Esophagus squamous epithelium (tissue), 5 donors: ENCODE measurements at regions not wholly inside any gene's neighbourhood (a gene's known extent, or its start where the extent isn't known, plus 50 kb on each side); places are given as distances from the start of the nearest gene placed in this dataset.
"Not testable (repeated sequence)": the region's sequence is repeated elsewhere in the genome, so short reads cannot be mapped to it uniquely, and the experiment has no call there.

Experiments used
- DNase-seq: peaks from one replicate; lab custom pipeline; 2025; lab: John Stamatoyannopoulos, UW
- H3K27ac ChIP-seq, 4 donors: fragments of 200-600 bp; sonication (generic); one replicate each; pipeline ENCODE4 v1.5.1; 2016 to 2019; ENCODE audit warnings: mild to moderate bottlenecking in 1 of 4
- H3K27me3 ChIP-seq, 4 donors: fragments of 200-600 bp; sonication (generic); 1 replicate in 3 of 4; 2 replicates in 1 of 4; pipeline versions ENCODE4 v1.5.1 to v1.6.0; 2017 to 2021; ENCODE audit warnings: antibody characterized with exemption in 1 of 4
- H3K36me3 ChIP-seq, 3 donors: fragments of 200-600 bp; sonication (generic); one replicate each; pipeline ENCODE4 v1.5.1; 2016 to 2019
- H3K4me1 ChIP-seq, 3 donors: fragments of 200-600 bp; sonication (generic); one replicate each; pipeline ENCODE4 v1.5.1; 2017 to 2019
- H3K4me3 ChIP-seq, 4 donors: fragments of 200-600 bp; sonication (generic); 1 replicate in 3 of 4; 2 replicates in 1 of 4; pipeline ENCODE4 v1.5.1; 2016 to 2019; ENCODE audit warnings: mild to moderate bottlenecking in 2 of 4, moderate library complexity in 1 of 4
- H3K9me3 ChIP-seq, 3 donors: fragments of 200-600 bp; sonication (generic); one replicate each; pipeline ENCODE4 v1.5.1; 2016 to 2019
- CTCF ChIP-seq, 6 experiments: fragments of 450-650 bp in 4 of 6; fragments of 200-600 bp in 2 of 6; sonication (generic) in 2 of 6; IDR thresholded peaks; one replicate each; pipeline ENCODE4 v1.5.1; 2016 to 2019; ENCODE audit warnings: antibody characterized with exemption in 6 of 6, mild to moderate bottlenecking in 4 of 6, moderate library complexity in 4 of 6
- POLR2A ChIP-seq, 4 donors: fragments of 450-650 bp; IDR thresholded peaks; one replicate each; pipeline ENCODE4 v1.6.1; 2017; ENCODE audit warnings: antibody characterized with exemption in 4 of 4, mild to moderate bottlenecking in 4 of 4, moderate library complexity in 3 of 4
- WGBS, 2 donors: methylation state at CpG; one replicate each; pipeline ENCODE4 v1.1.5; 2018; 5-methylcytosine and 5-hydroxymethylcytosine counted together
- intact Hi-C: fragments of 100-400 bp; cut with DNase I; formaldehyde crosslinking; loops from one replicate; pipeline ENCODE4 v1.15.0; 2022
- donor health status: DM: yes; HTN: yes; CAD: no.

GRCh38 chr2:21890041-21890440 lies 766.3 kb downstream of the TDRD15 start:
- H3K9me3 ChIP-seq, result no peaks in the 10 kb centered on the region
- 50 to 51% methylated on average over 7 of the region's 7 CpGs for WGBS, 2 donors
- H3K4me1 ChIP-seq, result no peaks in the 10 kb centered on the region
- TF ChIP-seq CTCF (IDR thresholded peaks at IDR 0.05) (no peak), POLR2A (IDR thresholded peaks at IDR 0.05) (no peak)
- no peaks in the 10 kb centered on the region for H3K36me3 ChIP-seq
- H3K27me3 ChIP-seq, result no peaks in the 10 kb centered on the region
- H3K27ac ChIP-seq, result no peak overlapping the region
- DNase-seq, result no peak
- H3K4me3 ChIP-seq, result no peak overlapping the region
- intact Hi-C loops, result no loop called here

- WGBS, 2 donors, result 72 to 79% methylated on average over 6 of the region's 6 CpGs
- Histone ChIP-seq H3K27ac (no peak overlapping the region), H3K4me1 (no peaks in the 10 kb centered on the region), H3K4me3 (no peak overlapping the region), H3K27me3 (no peaks in the 10 kb centered on the region), H3K9me3 (no peaks in the 10 kb centered on the region), H3K36me3 (no peaks in the 10 kb centered on the region)
- DNase-seq, result no peak
- intact Hi-C loops, result no loop called here
- no peak for TF ChIP-seq POLR2A (IDR thresholded peaks at IDR 0.05)
- no peak for TF ChIP-seq CTCF (IDR thresholded peaks at IDR 0.05)
These were observed 766.9 kb downstream of the TDRD15 start for GRCh38 chr2:21890716-21891115.

DNA sequence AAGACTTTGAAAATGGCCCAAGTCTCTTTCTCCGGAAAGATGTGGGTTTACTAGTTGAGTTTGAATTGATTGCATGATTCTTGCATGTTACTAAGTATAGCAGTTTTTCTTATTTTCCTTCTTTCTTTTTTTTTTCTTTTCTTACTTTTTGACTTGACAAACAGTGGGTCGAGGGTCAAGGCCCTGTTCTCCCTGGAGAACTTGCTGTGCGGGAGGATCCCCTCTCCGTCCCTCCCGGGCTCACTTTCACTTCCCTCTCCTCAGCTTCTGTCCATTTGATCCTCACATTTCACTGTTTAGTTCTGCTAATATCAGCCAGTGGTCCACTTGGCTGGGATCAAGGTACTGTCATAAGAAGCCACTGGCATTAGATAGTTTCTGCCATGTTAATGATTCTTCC lies 767.4 kb downstream of the TDRD15 start:
- WGBS, 2 donors, result 54 to 58% methylated on average over 5 of the region's 5 CpGs
- DNase-seq, result no peak
- H3K27ac ChIP-seq, result no peak overlapping the region
- TF ChIP-seq POLR2A (IDR thresholded peaks at IDR 0.05), result no peak
- TF ChIP-seq CTCF (IDR thresholded peaks at IDR 0.05), result no peak
- H3K36me3 ChIP-seq, result no peaks in the 10 kb centered on the region
- no peaks in the 10 kb centered on the region for H3K9me3 ChIP-seq
- H3K4me1 ChIP-seq, result no peaks in the 10 kb centered on the region
- H3K4me3 ChIP-seq, result no peak overlapping the region
- H3K27me3 ChIP-seq, result no peaks in the 10 kb centered on the region
- intact Hi-C loops, result no loop called here

DNA sequence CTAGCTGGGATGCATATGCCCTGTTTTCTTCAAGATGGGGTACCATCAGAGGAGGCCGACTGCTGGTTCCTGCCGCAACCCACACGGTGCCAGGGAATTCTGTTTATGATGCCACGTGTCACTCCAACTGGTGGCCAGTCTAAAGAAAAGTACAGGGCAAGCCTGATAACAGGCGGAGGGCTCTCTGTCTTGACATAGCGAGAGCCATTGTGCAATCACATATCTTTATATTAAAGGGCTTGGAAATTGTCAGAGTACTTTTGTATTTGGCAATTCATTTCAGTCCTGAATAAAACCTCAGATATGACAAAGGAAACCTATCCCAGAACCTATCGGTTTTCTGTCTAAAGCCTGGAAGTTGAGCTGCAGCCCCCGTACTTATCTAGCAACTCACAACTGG lies 768.4 kb downstream of the TDRD15 start:
- no peaks in the 10 kb centered on the region for H3K4me1 ChIP-seq
- no peak overlapping the region for H3K4me3 ChIP-seq
- no peak overlapping the region for H3K27ac ChIP-seq
- DNase-seq, result no peak
- H3K27me3 ChIP-seq, result no peaks in the 10 kb centered on the region
- intact Hi-C loops, result no loop called here
- no peaks in the 10 kb centered on the region for H3K9me3 ChIP-seq
- H3K36me3 ChIP-seq, result no peaks in the 10 kb centered on the region
- 66 to 83% methylated on average over 6 to 8 of the region's 8 CpGs for WGBS, 2 donors
- TF ChIP-seq POLR2A (IDR thresholded peaks at IDR 0.05), result no peak
- no peak for TF ChIP-seq CTCF (IDR thresholded peaks at IDR 0.05)

DNA sequence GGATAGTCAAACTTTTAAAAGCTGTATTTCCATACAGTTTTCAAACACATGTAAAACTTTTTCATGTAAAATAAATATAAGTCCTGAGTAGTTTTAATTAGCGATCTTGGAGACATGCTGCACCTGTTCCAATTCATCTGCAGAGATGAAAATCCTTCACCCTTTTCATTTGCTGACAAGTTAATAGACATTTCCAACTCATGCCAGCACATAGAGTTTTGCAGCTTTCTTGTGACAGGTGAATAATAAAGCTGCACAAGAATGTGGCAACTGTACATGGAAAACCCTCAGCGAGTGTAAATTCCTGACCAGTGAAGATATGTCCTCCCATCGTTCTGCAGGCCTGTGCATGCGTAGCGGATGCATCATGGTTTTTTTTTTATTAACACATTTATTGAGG lies 771.4 kb downstream of the TDRD15 start:
- Histone ChIP-seq H3K36me3 (no peaks in the 10 kb centered on the region), H3K9me3 (no peaks in the 10 kb centered on the region), H3K4me1 (no peaks in the 10 kb centered on the region), H3K27ac (no peak overlapping the region), H3K27me3 (no peaks in the 10 kb centered on the region), H3K4me3 (no peak overlapping the region)
- DNase-seq, result no peak
- intact Hi-C loops, result no loop called here
- TF ChIP-seq CTCF (IDR thresholded peaks at IDR 0.05) (no peak), POLR2A (IDR thresholded peaks at IDR 0.05) (no peak)
- 66 to 71% methylated on average over 5 of the region's 5 CpGs for whole genome bisulfite sequencing, 2 donors

- H3K27me3 ChIP-seq, DNase-seq, intact Hi-C loops, H3K4me3 ChIP-seq, H3K9me3 ChIP-seq, H3K4me1 ChIP-seq, H3K27ac ChIP-seq, H3K36me3 ChIP-seq: not testable (repeated sequence)
- 86 to 94% methylated on average over 22 to 25 of the region's 26 CpGs for WGBS, 2 donors
These were observed 785.1 kb downstream of the TDRD15 start for GRCh38 chr2:21908712-21909380.
